Right lung (tissue), 2 donors: ENCODE measurements at regions not wholly inside any gene's neighbourhood (a gene's known extent, or its start where the extent isn't known, plus 50 kb on each side); places are given as distances from the start of the nearest gene placed in this dataset.
"Not testable (repeated sequence)": the region's sequence is repeated elsewhere in the genome, so short reads cannot be mapped to it uniquely, and the experiment has no call there.

ENCODE experiments used
- DNase-seq, 2 donors: peaks; one replicate each; pipeline ENCODE4 v3.0.0-alpha.2; 2013

GRCh38 chr9:19651681-19652080, 137.2 kb downstream of the SLC24A2 start:
- no peak for DNase-seq

DNA sequence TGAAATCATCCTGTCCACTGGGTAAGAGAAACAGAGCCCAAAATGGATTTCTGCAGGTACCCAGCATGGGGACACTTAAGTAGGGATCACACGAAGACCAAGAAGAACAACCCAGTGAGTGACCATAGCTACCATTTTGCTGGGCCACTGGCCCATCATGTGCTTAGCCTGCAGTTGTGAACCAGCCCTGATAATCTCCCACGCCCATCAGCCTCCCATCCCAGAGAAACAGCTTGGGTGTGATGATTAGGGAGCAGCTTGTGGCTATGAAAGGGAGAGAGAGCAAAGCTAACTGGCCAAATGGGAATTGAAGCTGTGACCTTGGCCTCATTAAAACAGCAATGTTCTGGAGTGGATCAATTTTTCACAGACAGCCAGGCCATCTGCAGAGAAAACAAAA, 138.5 kb downstream of the SLC24A2 start:
- no peak for DNase-seq

GRCh38 chr9:19649336-19650041, 139.3 kb downstream of the SLC24A2 start:
- no peak for DNase-seq

DNA sequence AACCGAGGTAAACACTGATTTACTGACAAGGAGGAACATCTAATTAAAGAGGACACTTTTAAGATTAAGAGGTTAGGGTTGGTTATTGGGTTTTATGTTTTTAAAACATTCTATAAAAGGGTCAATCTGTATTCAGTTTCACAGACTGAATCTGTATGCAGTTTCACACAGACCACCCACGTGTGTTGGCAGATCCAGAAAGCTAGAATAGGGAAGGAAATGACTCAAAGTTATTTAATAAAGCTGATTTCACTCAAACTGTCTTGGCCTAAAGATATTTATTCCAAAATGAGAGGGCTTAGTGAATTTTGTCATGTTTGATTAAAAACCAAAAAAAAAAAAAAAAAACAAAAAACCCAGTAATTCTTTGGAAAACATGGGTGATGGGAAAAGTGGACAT, 140.2 kb downstream of the SLC24A2 start:
- no peak for DNase-seq

DNA sequence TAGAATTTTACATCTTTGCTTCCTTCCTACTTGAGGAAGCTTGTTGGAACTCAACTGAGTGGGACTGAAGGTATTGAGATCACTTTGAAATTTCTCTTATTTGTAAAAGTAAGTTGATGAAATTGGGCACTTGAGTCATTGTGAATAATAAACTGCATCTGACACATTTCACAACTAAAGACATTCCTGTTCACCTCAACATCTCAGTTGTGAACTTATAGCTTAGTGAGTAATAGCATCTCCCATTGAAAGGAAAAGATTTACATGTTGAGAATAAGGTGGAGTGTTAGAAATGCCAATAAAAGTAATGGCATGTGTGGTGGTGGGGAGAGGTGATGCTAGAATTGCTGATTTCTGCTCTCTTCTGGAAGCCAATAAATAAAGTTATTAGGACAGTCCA, 145.0 kb downstream of the SLC24A2 start:
- no peak for DNase-seq

GRCh38 chr9:19642256-19642655, 146.6 kb downstream of the SLC24A2 start:
- DNase-seq, result no peak

DNA sequence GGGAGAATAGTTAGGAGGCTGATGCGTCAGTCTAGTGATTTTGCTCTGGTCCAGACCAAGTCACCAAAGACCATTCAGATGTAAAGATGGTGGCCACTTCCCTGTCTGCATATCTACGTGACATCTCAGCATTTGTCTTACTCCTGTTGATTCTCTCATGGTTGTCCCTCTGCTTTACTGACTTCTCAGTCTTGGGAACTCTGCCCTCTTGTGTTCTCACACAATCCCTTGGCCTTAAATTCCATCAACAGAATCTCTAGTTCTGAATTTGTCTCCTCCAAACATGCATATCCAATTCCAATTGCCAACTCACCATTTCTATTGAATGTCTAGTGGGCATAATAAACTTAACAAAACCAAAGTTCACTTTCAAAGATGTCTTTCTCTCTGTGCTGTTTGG, 147.8 kb downstream of the SLC24A2 start:
- DNase-seq, result no peak

GRCh38 chr9:19640014-19640413, 148.8 kb downstream of the SLC24A2 start:
- no peak for DNase-seq

GRCh38 chr9:19637084-19637483, 151.8 kb downstream of the SLC24A2 start:
- no peak for DNase-seq

- no peak for DNase-seq
Measured at GRCh38 chr9:19634881-19635280, 154.0 kb downstream of the SLC24A2 start.

GRCh38 chr9:19631181-19631580, 157.7 kb downstream of the SLC24A2 start:
- DNase-seq, result no peak

- no peak for DNase-seq
Measured at GRCh38 chr9:19630760-19631159, 158.1 kb downstream of the SLC24A2 start.

DNA sequence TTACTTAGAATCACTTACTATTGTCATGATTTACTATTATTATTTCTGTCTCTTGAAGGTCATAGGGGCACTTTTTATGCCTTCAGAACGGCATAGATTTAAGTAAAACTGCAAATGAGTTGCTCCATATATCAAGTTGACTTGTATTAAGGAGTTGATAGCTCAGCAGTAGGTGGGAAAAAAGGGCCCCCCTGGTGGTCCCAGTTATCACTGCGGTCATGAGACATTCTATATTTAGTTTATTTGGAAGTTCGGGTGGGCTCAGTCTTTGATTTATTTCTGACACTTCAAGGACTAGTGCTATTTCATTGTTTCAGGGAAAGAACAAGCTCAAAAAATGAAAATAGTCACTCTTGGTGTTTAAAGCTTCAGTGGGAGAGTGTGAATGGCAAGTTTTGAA, 159.3 kb downstream of the SLC24A2 start:
- DNase-seq, result no peak

DNA sequence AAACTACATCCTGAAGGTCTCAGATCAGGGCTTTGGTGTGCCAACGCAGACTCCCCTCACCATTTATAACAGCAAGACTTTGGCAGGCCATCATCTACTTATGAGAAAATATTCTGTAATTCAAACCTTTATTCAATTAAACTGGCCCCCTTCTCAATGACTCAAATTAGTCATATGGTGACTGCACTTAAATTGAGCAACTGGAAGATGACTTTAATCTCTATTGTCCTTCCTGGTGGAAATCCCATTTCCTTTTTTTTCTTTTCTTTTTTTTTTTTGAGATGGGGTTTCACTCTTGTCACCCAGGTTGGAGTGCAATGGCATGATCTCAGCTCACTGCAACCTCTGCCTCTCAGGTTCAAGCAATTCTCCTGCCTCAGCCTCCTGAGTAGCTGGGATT, 163.4 kb downstream of the SLC24A2 start:
- DNase-seq, result not testable (repeated sequence)

DNA sequence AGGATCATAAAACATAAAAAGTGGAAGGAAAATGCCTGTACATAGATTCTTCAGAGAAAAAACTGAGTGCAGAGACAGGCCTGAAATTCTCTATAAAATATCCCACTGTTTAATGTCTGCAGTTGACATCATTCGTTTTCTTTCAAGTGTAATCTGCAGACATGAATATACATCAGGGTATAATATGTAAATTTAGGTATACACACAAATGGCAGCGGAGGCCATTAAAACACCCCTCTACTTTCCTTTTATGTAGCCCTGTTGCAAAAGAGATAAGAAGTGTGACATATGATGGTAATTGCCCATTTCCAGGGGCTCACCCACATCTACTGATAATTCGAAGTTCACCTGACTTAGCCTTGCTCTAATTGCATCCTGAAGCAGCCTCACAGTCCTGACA, 164.3 kb downstream of the SLC24A2 start:
- no peak for DNase-seq

DNA sequence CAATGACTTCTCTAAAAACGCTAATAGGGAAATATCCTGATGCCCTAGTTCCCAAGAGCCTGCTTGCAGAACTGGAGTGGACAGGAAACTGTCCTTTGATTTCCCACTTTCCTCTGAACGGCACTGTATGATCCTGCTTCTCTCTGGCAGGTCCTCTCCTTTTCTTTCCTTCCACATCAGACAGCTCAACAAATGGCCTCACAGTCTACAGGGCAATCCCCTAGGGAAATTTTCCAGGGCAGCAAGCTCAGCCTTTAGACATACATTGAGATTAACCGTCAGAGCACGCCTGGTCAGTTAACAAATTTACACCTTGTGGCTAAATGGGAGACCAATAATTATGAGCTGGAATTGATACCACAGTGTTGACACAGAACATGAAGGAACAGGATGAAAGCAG, 164.9 kb downstream of the SLC24A2 start:
- DNase-seq, result no peak

GRCh38 chr9:19620326-19620725, 168.5 kb downstream of the SLC24A2 start:
- DNase-seq, result no peak

DNA sequence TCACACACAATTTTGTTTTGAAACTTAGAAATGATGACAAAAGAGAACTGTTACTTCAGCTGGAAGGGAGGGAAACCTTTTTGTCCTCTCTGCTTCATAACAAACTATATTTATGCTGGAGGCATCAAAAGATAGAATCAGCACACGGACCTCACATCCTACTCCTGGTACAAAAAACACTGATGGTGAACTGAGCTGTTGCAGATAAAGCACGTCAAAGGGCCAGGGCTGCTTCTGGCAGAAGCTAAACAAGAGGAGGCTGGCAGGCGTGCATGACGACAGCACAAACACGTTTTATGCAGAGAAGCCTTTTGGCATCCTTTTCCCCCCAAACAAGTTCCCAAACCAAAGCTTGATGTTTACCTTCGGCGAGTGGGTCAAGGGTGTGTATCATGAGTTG, 169.6 kb downstream of the SLC24A2 start:
- no peak for DNase-seq

- DNase-seq, result no peak
Measured at GRCh38 chr9:19618816-19619215, 170.0 kb downstream of the SLC24A2 start.

DNA sequence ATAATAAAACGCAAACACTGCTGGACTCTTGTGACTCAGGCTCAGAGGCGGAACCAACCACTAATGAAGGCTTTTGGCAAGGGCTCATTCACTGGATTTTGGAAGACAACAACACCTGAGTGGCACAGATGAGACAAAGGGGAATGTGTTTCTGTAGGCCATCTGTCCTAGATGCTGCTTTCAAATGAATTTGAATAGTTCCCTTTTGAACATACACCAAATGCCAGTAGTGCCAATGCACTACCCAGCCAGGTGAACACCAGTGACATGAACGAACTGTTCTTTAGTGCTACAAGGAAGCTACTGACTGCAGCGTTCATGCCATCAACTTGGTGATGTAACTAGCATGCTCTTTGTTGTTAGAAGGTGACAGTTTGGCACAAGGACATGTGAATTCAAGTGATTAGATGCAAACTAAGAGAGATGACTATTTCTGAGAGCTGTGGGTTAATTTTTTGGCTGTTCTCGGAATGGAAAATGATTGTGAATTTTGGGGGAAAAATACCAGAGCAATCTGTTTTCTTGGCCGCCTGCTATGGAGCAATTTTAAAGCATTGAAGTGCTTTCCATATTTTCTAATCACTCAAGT, 173.7 kb downstream of the SLC24A2 start:
- no peak for DNase-seq

DNA sequence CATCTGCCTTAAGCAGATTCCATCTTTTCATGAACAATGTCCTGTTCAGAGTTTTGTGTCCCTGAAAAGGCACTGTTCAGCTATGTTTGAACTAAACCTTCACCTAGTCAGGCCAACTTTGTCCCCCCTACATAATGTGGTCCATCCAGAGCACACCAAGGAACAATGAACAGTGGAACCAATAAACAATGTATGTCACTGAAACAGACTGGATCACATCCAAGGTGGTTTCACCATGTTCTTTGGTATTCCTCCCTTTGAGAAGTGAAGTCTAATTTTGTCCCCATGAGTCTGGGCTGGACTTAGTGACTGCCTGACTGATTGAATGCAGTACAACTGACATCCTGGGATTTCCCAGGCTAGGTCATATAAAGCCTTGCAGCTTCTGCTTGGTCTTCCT, 174.5 kb downstream of the SLC24A2 start:
- no peak for DNase-seq

GRCh38 chr9:19600538-19600937, 188.3 kb downstream of the SLC24A2 start:
- DNase-seq, result no peak

DNA sequence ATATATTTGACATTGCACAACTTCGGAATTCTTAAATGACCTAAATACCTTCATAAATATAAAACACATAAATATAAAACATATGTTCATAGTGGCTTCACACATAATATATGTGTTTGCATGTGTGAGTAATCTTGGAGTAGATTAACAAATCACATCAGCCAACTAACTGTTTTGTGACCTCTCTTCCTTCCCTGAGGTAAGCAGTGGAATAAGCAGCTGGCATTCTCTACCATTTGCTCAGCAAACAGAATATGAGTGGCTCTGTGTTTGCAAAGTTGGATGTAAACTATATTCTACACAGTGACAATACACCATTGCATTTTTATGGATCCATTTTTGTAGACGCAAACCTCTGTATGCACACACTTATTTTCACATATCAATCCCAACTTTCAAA, 189.9 kb downstream of the ACER2 start:
- no peak for DNase-seq

DNA sequence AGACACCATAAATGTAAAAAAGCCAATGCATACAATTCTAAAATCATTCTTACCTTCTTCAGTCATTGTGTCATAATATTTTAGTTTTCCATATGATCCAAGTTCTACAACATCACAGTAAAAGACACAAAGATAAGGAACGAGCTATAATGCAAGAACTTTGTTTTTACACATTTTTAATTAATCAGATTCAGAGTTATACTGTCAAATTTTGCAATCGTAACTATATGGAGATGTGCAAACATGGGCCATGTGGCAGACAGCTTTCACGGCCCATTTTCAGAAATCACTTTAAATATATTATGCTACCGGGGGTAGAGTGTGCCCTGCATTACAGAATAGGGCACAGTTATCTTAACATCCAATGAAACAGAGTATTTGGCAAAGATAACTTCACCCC, 188.4 kb downstream of the ACER2 start:
- no peak for DNase-seq
